Nephron progenitor cell (in vitro differentiated cells): ENCODE measurements at regions not wholly inside any gene's neighbourhood (a gene's known extent, or its start where the extent isn't known, plus 50 kb on each side); places are given as distances from the start of the nearest gene placed in this dataset.

Experiments
- DNase-seq: peaks from one replicate; pipeline ENCODE4 v3.0.0; 2021
- H3K27ac Mint-ChIP-seq: 2 replicates; pipeline ENCODE4 v1.8.0; 2021; ENCODE audit warnings: mild to moderate bottlenecking, moderate library complexity, mixed read lengths
- H3K27me3 Mint-ChIP-seq: 2 replicates; pipeline ENCODE4 v1.8.0; 2021; ENCODE audit warnings: mild to moderate bottlenecking, low read depth, mixed read lengths; ENCODE audit not compliant: poor library complexity
- H3K36me3 Mint-ChIP-seq: 2 replicates; pipeline ENCODE4 v1.8.0; 2021; ENCODE audit warnings: low read depth, mixed read lengths
- H3K4me1 Mint-ChIP-seq: 2 replicates; pipeline ENCODE4 v1.8.0; 2021; ENCODE audit warnings: mixed read lengths
- H3K4me3 Mint-ChIP-seq: 2 replicates; pipeline ENCODE4 v1.8.0; 2021; ENCODE audit warnings: mild to moderate bottlenecking, moderate library complexity, mixed read lengths
- H3K9me3 Mint-ChIP-seq: 2 replicates; pipeline ENCODE4 v1.8.0; 2021; ENCODE audit warnings: mild to moderate bottlenecking, moderate library complexity, mixed read lengths
- CTCF ChIP-seq: fragments of 200-600 bp; sonication (generic); IDR thresholded peaks from 2 replicates; pipeline ENCODE4 v1.5.0; 2021; ENCODE audit warnings: antibody characterized with exemption

- H3K4me3 Mint-ChIP-seq: no peak overlapping the region
- no peak for DNase-seq
- H3K4me1 Mint-ChIP-seq: peaks cover 6% of the 10 kb centered on the region
- no peaks in the 10 kb centered on the region for H3K36me3 Mint-ChIP-seq
- H3K9me3 Mint-ChIP-seq: no peaks in the 10 kb centered on the region
- TF ChIP-seq CTCF: no peak
- peaks cover 11% of the 10 kb centered on the region for H3K27me3 Mint-ChIP-seq
- no peak overlapping the region for H3K27ac Mint-ChIP-seq
Observed at GRCh38 chr10:117878626-117879025, 168.1 kb downstream of the RAB11FIP2 start.

GRCh38 chr10:117884093-117884492 is 162.6 kb downstream of the RAB11FIP2 start:
- no peaks in the 10 kb centered on the region for H3K9me3 Mint-ChIP-seq
- no peak overlapping the region for H3K4me3 Mint-ChIP-seq
- peaks cover 22% of the 10 kb centered on the region for H3K4me1 Mint-ChIP-seq
- TF ChIP-seq CTCF: no peak
- no peak for DNase-seq
- H3K27me3 Mint-ChIP-seq: peaks cover 17% of the 10 kb centered on the region
- no peaks in the 10 kb centered on the region for H3K36me3 Mint-ChIP-seq
- no peak overlapping the region for H3K27ac Mint-ChIP-seq

GRCh38 chr10:117884592-117884991 is 162.1 kb downstream of the RAB11FIP2 start:
- Mint-ChIP-seq H3K4me1 (peaks cover 22% of the 10 kb centered on the region), H3K4me3 (no peak overlapping the region), H3K27me3 (peaks cover 17% of the 10 kb centered on the region), H3K36me3 (no peaks in the 10 kb centered on the region), H3K9me3 (no peaks in the 10 kb centered on the region), H3K27ac (no peak overlapping the region)
- no peak for TF ChIP-seq CTCF
- DNase-seq: no peak

DNA sequence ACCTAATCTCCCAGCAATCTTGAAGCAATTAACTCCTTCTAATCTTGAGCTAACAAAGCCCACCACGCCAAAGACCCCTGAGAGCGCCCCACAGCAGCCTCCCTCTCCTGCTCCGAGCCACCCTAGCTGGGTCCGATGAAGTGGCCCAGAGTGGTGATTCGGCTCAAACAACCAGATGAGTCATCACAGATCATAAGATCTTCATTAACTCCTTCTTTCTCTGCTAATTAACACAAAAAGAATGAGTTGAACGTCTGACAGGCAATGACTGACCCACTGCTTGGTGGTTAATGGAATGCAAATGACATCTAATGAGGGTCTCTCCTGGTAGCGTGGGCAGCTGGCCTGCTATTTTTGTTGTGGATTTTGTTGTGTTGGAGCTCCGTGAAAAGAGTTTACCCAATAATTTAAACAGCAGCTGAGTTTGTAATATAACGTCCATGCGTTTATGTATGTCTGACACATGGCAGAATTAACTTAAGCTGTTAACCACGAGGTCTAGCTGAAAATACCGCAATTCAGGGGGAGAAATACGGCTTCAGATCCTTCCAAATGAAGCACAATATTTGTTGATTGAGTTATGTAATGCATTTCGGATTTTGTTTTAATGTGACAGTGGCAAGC is 161.4 kb downstream of the RAB11FIP2 start:
- Mint-ChIP-seq H3K27me3 (peaks cover 15% of the 10 kb centered on the region), H3K36me3 (no peaks in the 10 kb centered on the region), H3K4me1 (peaks cover 17% of the 10 kb centered on the region), H3K4me3 (peak overlapping the region; percentile 13), H3K9me3 (no peaks in the 10 kb centered on the region), H3K27ac (no peak overlapping the region)
- no peak for DNase-seq
- TF ChIP-seq CTCF: no peak

DNA sequence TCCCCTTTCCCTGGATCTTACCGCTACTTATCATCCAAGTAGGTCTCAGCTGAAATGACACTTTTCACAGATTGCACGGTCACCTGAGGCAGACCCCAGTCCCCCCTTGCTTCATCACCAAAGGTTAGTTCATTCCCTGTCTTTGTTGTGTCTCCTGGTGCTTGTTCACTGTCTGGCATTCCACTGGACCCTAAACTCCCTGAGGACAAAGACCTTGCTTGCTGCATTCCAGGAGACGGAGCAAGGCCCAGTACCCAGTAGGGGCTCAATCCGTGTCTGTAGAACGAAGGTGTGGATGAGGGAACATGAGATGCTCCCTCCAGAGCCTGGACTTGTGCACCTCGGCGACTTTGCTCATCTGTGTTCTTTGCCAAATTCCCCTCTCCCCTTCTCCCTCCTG is 160.0 kb downstream of the RAB11FIP2 start:
- Mint-ChIP-seq H3K9me3 (no peaks in the 10 kb centered on the region), H3K36me3 (no peaks in the 10 kb centered on the region), H3K4me1 (peaks cover 17% of the 10 kb centered on the region), H3K27ac (no peak overlapping the region), H3K27me3 (peaks cover 13% of the 10 kb centered on the region), H3K4me3 (no peak overlapping the region)
- TF ChIP-seq CTCF: no peak
- no peak for DNase-seq

GRCh38 chr10:117889664-117890063 is 157.1 kb downstream of the RAB11FIP2 start:
- Mint-ChIP-seq H3K36me3 (no peaks in the 10 kb centered on the region), H3K9me3 (no peaks in the 10 kb centered on the region), H3K4me3 (no peak overlapping the region), H3K4me1 (peaks cover 36% of the 10 kb centered on the region), H3K27ac (no peak overlapping the region), H3K27me3 (peaks cover 6% of the 10 kb centered on the region)
- TF ChIP-seq CTCF: no peak
- DNase-seq: no peak
